ENCODE measurements at regions not wholly inside any gene's neighbourhood (a gene's known extent, or its start where the extent isn't known, plus 50 kb on each side); places are given as distances from the start of the nearest gene placed in this dataset.

- 60 to 65% methylated on average over 5 of the region's 5 CpGs for WGBS, 2 donors
- TF ChIP-seq POLR2A (IDR thresholded peaks at IDR 0.05) = no peak
- no peak for TF ChIP-seq CTCF (IDR thresholded peaks at IDR 0.05)
- intact Hi-C loops (cut with DNase I) = no loop called here
- peak overlapping the region in 1 of 4 donors; percentile 22 for H3K4me3 ChIP-seq
- peaks cover 0 to 24% (median 4%) of the 10 kb centered on the region in 3 donors for H3K4me1 ChIP-seq
- peaks cover 0 to 12% (median 0%) of the 10 kb centered on the region in 4 donors for H3K27me3 ChIP-seq
- no peak for DNase-seq
- no peaks in the 10 kb centered on the region for H3K9me3 ChIP-seq
- H3K36me3 ChIP-seq = no peaks in the 10 kb centered on the region
- peak overlapping the region in 2 of 4 donors; percentile 48 to 52 for H3K27ac ChIP-seq
Observed at GRCh38 chr7:67696124-67696523, 699.5 kb downstream of the TYW1 start.

- peaks cover 0 to 12% (median 0%) of the 10 kb centered on the region in 4 donors for H3K27me3 ChIP-seq
- TF ChIP-seq CTCF (IDR thresholded peaks at IDR 0.05) (no peak), POLR2A (IDR thresholded peaks at IDR 0.05) (no peak)
- no peak for DNase-seq
- H3K4me3 ChIP-seq = peak overlapping the region in 2 of 4 donors; percentile 11 to 22
- H3K36me3 ChIP-seq = no peaks in the 10 kb centered on the region
- H3K4me1 ChIP-seq = peaks cover 0 to 24% (median 4%) of the 10 kb centered on the region in 3 donors
- intact Hi-C loops (cut with DNase I) = no loop called here
- no peaks in the 10 kb centered on the region for H3K9me3 ChIP-seq
- WGBS, 2 donors = 37 to 56% methylated on average over 7 of the region's 7 CpGs
- H3K27ac ChIP-seq = peak overlapping the region in 2 of 4 donors; percentile 48 to 52
Observed at GRCh38 chr7:67696878-67697277, 700.2 kb downstream of the TYW1 start.

DNA sequence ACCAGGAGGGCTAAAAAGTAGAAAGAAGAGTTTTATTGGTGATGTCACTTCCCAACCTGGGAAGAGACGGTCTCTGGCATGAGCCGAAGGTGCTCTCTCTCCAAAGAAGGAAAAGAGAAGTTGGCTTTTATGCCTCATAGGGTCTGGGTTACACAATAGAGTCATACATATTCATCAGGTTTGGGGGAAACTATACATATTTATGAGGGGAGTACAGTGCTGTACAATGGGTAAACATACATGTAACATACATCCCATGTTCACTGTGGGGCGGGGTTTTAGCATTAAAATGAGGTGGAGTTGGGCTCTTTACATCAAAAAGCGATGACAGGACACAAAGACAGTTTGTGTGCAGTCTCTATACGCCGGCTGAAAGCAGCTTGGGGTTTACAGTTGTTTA, 701.7 kb downstream of the TYW1 start:
- WGBS, 2 donors = 60 to 79% methylated on average over 6 of the region's 6 CpGs
- DNase-seq = no peak
- intact Hi-C loops (cut with DNase I) = no loop called here
- Histone ChIP-seq H3K4me3 (no peak overlapping the region), H3K27ac (no peak overlapping the region), H3K4me1 (peaks cover 0 to 17% (median 0%) of the 10 kb centered on the region in 3 donors), H3K36me3 (no peaks in the 10 kb centered on the region), H3K9me3 (no peaks in the 10 kb centered on the region), H3K27me3 (peaks cover 0 to 12% (median 0%) of the 10 kb centered on the region in 4 donors)
- no peak for TF ChIP-seq CTCF (IDR thresholded peaks at IDR 0.05)

- H3K27me3 ChIP-seq = no peaks in the 10 kb centered on the region
- H3K4me3 ChIP-seq = no peak overlapping the region
- no peaks in the 10 kb centered on the region for H3K4me1 ChIP-seq
- WGBS, 2 donors = 41 to 62% methylated on average over 2 of the region's 2 CpGs
- no peak overlapping the region for H3K27ac ChIP-seq
- H3K9me3 ChIP-seq = peaks cover 0 to 2% (median 0%) of the 10 kb centered on the region in 3 donors
- intact Hi-C loops (cut with DNase I) = no loop called here
- no peaks in the 10 kb centered on the region for H3K36me3 ChIP-seq
- DNase-seq = no peak
- no peak for TF ChIP-seq POLR2A (IDR thresholded peaks at IDR 0.05)
- TF ChIP-seq CTCF (IDR thresholded peaks at IDR 0.05) = no peak
Observed at GRCh38 chr7:67705850-67706249, 709.2 kb downstream of the TYW1 start.

DNA sequence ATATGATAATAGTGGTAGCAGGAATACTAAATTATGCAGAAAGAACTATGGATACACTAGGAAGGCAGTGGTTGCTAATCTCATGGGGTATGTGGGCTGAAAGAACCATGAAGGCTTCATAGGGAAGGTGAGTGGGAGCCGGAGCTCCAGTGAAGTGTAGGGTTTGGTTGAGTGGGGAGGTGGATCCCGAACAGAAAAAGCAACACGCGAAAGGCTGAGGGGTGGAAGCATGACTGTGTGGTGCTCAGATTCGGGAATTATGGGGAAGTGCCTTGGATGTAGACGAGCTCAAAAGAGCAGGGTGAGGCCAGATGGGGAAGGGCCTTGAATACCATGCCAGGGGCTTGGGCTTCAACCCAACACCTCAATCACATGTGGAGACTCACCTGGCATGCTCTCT, 715.1 kb downstream of the TYW1 start:
- no peak for TF ChIP-seq CTCF (IDR thresholded peaks at IDR 0.05)
- TF ChIP-seq POLR2A (IDR thresholded peaks at IDR 0.05) = no peak
- H3K4me1 ChIP-seq = no peaks in the 10 kb centered on the region
- no peaks in the 10 kb centered on the region for H3K27me3 ChIP-seq
- DNase-seq = no peak
- no peak overlapping the region for H3K27ac ChIP-seq
- intact Hi-C loops (cut with DNase I) = no loop called here
- no peaks in the 10 kb centered on the region for H3K36me3 ChIP-seq
- 87 to 88% methylated on average over 6 of the region's 6 CpGs for WGBS, 2 donors
- H3K4me3 ChIP-seq = no peak overlapping the region
- H3K9me3 ChIP-seq = peaks cover 0 to 2% (median 0%) of the 10 kb centered on the region in 3 donors
